ENCODE measurements at regions not wholly inside any gene's neighbourhood (a gene's known extent, or its start where the extent isn't known, plus 50 kb on each side); places are given as distances from the start of the nearest gene placed in this dataset.

DNA sequence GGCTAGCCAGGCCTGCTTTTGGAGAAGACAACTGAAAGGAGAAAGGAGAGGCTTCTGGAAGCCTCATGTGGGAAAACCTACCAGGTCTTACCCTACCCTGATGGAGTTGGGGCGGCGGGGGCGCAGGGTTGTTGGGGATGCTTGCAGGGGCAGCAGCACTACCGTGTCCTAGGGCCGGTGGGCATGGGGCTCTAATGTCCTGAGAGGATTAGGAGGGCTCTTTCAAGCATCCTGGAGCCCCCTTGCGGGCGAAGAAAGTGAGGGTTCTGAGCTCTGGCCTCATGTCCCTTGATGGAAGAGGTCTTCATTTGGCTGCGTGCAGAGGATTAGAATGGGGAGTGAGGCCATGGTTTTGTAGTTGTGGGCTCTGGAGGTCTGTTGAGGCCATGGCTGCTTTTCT, 86.9 kb upstream of the PITX1 start:
- no peak for DNase-seq (ENCODE audit: low read depth)

DNA sequence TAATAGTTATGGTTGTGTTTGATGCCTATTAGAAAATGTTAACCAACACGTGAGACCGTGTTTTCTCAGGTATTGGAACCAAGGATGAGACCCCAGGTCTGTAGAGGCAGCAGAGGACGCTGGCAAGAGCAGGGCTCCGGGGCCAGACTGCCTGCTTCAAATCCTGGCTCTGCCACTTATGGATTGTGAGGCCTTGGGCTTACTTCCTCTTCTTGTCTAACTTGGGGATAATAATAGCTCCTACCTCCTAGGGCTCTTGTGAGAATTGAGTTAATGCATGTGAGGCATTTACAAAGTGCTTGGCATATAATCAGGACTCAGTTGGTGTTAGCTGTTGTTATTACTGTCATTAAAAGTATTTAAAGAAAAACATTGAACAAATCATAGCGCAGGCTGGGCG, 85.5 kb upstream of the PITX1 start:
- DNase-seq (ENCODE audit: low read depth): no peak

DNA sequence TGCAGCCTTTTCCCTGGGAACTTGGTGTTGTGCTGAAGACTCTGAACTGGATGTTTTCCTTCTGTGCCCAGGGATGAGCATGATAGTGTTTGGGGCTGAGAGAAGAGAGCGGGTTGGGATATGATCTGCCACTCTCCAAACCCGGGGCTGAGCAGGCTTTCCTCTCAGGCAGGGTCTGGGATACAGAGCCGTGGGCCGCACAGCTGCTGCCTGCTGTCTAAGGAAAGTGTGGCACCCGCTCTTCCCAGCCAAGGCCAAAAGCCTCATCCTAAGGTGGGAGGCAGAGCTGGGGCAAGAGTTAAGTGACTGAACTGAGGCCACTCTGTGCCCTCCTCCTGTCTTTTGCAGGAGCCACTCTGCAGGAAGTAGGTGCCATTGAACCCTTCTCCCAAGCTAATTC, 83.6 kb upstream of the PITX1 start:
- DNase-seq (ENCODE audit: low read depth): no peak

DNA sequence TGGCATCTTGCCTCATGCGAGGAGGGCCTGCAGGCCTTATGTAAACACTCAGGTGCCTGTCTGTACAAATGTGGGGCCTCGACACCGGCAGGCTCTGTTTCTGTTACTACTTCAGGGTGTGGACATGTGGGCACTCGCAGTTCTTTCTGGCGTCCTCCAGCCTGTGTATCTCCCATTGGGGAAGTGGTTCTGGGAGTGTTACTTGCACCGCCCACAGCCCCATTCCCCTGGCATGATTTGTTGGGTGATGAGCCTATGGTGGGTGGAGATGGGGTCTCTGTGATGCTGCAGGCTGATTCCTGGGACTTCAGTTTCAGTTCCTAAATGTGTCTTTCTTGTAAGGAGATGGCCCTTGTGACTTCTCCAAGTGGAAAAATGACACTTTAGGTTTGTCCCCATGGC, 82.1 kb upstream of the PITX1 start:
- no peak for DNase-seq (ENCODE audit: low read depth)

DNA sequence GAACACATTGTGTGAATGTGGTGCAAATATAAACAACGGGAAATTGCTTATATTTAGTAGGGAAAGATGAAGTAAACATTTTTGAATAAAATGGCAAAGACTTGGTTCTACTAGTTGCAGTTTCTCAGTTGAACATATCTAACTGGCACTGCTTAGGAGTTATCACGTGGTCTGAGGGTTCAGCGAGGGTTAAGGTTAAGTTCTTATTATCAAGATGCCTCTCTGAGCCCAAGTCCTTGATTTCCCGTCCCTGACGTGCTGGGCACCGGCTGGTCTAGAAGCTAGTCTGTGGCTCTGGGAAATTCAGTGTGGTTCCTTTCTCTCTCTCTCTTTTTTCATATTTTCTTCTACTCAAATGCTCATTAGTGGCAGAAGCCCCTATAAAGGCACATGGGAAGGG, 81.6 kb upstream of the PITX1 start:
- DNase-seq (ENCODE audit: low read depth): no peak

DNA sequence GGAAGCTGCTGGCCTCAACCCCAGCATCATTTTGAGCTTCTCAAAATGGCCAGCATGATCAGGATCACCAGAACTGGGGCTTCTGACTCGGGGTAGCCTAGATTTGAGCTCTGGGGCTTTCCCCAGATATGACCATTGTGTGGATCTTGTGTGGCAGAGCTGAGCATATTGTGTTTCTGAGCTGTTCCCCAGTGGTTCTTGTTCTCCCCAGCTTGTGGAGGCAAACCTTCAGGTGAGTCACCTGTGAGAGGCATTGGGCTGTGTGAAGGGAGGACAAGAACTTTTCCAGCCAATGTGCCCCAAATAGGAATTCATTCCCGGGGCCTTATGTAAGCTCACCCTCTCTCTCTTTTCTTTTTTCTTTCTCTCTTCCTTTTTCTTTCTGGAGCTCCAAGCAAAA, 80.7 kb upstream of the PITX1 start:
- DNase-seq (ENCODE audit: low read depth): no peak

DNA sequence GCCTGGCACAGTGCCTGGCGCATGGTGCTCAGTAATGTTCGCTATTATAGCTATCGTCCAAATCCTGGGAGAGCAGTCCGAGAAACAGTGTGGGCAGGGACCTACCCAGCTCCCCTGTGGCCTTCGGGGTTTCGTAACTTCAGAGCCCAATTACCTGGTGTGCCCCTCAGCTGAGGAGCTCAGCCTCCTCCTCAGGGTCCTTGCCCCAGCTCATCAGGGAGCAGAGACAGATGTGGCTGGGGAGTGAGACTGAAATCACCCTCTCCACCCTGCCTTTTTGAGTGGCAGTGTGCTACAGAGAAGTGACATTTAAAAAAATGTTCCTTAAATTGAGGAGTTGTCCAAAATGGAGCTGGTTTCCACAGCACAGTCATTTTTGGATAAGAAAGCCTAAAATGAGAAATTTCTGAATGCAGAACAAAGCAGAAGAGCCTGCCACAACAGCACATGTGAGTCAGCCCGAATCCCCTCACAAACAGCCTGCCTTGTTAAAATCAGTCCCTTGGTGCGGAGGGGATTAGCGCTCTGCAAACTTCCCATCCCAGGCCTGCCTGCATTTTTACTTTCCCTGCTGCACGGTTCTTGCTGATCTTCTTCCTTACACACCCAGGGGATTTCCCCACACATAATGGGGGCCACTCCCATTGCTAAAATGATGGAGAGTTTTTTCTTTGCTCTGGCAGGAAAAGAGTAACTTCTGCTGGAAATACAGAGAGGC, 78.1 kb upstream of the PITX1 start:
- DNase-seq (ENCODE audit: low read depth): peak; percentile 46

DNA sequence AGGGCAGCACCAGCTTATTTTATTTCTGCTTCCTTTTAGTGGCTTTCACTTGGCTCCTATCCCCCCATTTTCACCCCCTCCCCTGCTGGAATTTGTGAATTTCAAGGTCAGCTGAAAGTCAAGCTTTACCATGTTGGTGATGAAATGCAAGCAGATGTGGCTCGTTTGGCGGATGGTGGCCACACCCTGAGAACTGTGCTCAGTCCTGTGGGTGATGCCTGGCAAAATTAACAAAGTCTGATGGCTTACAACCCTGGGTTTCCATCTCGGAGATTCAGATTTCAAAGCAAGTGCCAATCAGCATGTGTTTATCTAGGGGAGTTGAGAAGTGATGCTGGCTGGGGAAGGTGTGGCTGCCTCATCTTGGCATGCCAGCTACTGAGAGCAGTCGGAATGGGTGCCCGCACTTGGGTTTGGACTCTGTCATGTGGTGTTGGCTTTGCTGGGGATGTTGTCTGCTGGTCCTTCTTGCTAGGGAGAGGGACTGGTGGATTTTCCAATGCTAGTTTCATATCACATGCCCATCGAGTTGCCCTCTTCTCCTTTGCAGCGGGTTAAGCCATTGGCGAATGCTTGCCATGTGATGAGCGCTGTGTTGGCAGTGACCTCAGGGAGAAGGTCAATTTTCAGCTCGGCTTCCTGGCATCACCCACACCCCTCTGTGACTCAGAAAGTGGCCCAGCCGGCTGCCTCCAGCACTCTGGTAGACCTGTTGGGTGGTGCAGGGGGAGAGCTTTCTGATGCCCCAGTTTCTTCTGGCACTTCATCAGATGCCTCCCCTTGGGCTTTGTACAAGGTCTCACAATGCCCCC, 77.0 kb upstream of the PITX1 start:
- DNase-seq (ENCODE audit: low read depth): no peak

DNA sequence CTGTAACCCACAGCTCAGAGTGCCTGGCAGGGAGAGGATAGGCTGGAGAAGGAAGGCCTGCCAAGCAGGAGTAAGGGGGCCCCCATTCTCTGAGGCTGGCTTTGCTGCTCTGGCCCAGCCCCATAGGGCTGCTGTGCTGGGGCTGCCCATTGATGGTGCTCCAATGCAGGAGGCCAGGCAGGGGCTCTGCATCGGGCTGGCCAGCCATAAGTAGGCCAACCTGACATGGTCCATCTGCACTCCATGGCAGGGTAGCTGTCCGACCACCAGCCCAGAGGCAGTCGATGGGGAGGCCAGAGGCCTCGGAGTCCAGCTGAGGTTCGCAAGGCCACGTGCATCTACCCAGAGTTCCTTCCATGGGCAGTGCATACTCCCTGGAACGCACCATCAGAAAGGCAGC, 75.0 kb upstream of the PITX1 start:
- DNase-seq (ENCODE audit: low read depth): no peak

DNA sequence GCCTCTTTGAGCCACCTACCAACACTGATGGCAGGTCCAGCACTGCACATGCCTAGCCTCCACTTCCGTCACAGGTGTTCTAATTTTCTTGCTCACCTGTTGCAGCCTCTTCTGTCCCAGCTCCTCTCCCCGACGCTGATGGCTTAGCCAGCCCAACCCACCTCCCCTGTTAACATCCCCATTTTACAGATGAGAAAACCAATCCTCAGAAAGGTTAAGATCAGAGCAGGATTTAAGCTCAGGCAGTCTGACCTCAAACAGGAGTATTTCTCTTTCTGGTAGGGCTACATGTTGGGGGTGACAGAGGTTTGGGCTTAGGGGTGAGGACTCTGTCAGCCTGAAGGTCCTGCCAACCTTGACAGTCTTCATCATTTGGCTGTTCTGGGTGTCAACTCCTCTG, 74.5 kb upstream of the PITX1 start:
- no peak for DNase-seq (ENCODE audit: low read depth)

DNA sequence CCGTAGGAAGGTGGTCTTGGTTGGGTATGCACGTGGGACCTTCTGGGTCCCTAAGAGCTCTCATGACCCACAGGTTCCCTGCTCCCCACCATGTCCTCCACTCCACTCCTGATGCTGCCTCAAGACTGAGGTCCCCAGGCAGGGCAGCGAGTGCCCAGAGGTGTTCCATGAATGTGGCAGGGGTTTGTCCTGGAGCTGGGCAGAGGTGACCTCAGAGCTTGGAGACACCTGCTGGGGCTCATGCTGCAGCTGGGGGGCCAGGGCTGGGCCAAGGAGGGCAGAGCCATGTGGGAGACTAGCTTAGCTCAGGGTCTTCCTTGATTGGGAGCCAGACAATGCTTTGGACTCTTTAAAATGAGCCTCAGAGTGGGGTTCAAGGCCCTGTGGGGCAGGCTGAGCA, 74.0 kb upstream of the PITX1 start:
- DNase-seq (ENCODE audit: low read depth): no peak

DNA sequence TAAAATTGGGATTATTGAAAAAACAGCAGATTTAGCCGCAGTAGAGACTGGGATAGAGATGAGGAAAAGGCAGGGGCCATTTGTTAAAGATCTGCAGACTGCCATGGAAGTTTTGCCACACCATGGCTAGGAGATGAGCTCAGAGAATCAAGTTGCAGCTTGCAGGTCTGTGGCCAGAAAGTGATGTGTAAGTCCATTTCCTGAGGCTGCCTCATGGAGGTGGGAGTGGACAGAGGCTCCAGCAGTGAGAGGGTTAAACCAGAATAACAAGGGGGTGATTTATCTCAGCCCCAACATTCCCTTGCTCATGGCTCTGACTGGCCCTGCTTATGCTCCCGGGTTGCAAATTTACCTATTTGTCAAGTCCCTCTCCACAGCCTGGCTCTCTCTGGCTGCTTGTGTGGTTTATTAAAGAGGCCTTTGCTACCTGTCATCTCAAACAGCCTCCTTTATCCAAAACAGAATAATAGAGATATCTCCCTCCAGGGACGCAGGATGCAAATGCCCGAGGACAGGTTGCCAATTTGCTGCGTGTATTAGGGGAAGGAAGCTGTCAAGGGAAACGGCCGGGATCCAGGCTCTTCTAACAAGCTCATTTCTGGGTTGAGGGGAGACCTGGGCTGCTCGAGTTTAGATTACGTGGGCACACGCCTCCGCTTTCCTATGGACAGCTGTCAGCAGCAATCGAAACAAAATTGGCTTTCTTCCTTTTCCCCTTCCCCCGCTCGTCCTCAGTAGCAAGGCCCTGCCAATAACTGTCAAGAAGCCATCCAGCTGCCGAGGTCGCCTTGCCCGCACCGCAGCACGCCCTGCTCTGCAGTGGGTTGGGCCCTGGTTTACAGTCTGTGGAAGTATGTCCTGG, 72.8 kb upstream of the PITX1 start:
- no peak for DNase-seq (ENCODE audit: low read depth)

DNA sequence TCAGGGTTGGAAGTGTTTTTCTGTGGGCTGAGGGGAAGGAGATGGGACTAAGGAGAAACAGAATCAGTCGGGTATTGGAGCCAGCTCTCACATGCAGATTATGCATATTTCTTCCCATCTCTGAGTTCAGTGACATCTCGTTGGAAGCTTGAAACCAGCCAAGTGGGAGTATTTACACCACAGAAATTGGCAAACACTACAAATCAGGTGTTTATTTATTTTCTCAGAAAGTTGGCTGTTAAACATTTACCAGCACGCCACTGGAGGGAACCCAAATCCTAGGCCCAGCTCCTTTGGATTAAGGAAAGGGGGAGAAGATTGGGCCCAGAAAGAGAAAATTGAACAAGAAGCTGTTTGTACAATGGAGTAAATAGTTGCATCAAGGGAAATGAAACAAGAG, 72.1 kb upstream of the PITX1 start:
- no peak for DNase-seq (ENCODE audit: low read depth)

DNA sequence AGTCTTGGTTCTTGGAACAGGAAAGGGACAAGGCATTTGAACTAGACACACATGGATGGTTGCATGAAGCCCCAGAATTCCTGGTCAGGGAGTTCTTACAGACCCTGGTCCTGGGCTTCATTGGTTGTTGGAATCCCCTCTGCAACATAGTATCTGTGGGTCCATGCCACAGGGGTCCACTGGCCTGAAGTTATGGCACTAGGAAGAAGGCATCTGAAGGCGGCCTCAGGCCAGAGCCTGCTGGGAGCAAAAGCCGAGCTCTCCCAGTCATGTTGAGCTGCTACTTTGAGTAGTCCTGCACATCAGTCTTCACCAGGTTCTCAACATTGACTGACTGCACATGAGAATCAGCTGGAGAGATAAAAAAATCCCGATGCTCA, 71.1 kb upstream of the PITX1 start:
- no peak for DNase-seq (ENCODE audit: low read depth)

DNA sequence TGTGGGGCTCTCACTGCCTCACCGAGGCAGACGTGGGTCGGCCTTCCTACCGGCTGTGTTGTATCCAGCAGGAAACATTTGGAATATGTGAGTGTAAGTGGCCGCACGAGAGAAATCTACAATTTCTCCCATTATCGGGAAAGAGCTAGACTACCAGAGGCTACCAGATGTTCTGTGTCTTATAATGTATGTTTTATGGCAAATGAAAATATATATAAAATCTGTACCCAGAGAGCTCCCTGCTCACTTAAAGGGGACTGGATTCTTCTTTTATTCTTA, 69.5 kb upstream of the PITX1 start:
- no peak for DNase-seq (ENCODE audit: low read depth)

DNA sequence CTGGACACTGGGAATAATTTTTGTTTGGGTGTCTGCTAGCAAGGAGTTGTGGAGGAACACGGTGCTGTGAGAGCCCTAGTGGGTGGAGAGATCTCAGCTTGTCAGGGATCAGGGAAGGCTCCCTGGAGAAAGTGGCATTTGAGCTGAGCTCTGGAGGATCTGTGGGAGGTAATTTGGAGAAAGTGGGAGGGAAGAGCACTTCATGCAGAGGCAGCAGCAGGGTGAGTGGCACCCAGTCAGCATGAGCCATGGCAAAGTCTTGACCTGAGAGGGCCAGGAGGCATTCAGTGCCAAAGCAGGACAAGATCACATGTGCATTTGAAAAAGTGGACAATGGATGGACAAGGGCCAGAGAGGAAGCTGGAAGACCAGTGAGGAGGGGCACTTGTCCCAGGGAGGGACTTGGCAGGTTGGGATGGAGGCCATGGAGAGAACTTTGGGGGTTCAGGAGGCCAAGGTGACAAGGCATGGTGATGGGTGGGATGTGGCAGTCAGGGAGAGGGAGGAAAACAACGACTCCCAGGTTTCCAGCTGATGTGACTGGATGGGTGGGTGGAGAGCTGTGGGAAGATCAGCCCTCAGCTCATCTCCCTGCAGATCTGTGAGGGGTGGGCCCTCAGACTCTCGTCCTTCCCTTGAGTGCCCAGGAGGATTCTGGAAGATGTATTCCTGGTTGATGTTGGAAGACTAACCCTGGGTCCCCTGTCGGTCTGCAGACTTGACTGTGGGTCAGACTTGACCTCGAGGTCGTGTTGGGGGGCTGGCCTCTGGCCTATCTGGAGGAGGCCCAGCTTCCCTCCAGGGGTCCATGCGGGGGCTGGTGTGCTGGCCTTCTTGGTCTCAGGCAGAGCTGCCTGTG, 68.9 kb upstream of the PITX1 start:
- DNase-seq (ENCODE audit: low read depth): no peak

DNA sequence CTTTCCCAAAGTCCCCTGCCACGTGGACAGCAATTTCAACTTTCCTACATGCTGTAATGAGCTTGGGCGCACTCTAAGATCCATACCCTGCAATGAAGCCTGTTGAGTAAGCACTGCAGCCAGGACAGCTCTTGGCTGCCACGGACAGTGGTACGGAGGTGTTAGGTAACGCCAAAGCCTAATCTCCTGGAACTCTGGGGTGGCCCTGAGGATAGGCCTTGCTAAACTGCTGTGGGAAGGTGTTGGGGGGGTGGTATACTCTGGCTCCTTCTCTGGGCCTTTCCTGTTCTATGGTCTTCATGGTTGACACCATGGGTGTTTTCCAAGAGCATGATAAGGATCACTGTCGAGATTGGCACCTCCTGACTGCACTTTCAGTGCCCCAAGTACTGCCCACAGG, 66.4 kb upstream of the PITX1 start:
- no peak for DNase-seq (ENCODE audit: low read depth)

DNA sequence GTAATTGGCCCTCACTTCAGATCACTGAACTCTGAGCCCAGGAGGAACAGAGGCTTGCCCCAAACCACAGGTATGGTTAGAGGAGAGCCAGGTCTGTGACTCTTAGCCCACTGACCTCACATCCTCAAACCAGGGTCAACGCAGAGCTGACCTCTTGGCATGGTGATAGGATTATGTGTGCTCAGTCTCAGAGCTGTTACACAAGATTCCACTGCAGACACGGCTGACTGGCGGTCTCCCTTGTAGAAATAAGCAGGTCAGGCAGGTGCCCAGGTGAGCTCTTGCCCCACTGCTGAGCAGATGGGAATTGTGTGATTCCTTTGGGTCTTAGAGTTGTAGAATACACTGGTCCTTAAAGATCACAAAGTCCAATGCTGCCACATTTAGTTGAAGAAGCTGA, 66.0 kb upstream of the PITX1 start:
- DNase-seq (ENCODE audit: low read depth): no peak

DNA sequence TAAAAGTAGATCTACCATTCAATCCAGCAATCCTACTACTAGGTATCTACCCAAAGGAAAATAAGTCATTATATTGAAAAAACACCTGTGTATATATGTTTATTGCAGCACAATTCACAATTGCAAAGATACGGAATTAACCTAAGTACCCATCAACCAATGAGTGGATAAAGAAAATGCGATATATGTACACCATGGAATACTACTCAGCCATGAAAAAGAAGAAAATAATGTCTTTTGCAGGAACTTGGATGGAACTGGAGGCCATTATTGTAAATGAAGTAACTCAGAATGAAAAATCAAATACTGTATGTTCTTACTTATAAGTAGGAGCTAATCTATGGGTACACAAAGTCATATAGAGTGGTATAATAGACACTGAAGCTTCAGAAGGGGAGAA, 63.4 kb upstream of the PITX1 start:
- no peak for DNase-seq (ENCODE audit: low read depth)

DNA sequence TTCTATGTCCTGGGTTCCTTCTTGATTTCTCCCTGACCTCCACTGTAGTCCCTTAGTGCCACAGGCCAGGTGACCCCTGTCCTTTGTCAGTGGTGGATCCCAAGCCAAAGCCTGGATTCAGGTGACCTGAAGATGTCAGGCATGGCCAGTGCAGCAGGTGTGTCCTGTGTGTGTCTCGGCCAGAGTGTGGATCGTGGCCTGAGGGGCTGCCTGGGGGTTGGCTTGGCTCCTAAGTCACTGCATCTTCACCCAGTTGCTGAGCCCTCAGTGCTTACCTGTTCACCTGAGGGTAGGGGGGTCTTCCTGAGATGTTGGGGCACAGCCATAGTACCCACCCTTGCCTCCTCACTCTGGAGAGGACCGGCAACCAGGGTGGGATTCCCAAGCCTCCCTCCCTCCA, 61.8 kb upstream of the PITX1 start:
- DNase-seq (ENCODE audit: low read depth): no peak

DNA sequence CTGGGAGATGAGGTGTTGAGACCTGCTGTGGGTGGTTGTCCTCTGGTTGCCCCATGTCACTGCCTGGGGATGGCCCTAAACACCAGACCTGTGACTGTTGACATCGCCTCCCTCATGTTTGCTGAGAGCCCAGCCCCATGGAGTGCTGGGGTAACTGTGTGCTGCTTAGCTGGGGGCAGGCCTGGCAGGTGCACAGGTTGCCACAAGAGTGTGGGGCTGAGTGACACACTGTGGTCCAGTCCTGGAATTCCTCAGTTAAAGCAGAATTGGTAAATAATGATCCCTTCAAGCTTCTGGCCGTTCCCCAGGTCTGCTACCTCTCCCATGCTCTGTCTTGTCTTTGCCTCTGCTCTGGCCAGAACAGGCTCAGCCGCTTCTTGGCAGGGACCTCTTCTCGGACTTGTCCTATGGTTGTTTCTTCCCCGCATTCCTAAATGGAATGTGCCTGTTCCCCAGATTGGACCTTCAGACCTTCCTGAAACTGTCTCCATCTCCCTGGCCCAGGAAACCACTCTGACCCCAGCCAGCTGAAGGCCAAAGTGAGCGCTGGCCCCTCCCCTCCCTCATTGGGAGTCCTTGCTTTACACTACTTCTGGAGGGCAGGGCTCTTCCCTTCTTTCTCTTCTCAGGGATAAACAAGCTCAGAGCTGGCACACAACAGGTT, 61.2 kb upstream of the PITX1 start:
- DNase-seq (ENCODE audit: low read depth): no peak
